SK-N-SH (cell line): ENCODE measurements at regions not wholly inside any gene's neighbourhood (a gene's known extent, or its start where the extent isn't known, plus 50 kb on each side); places are given as distances from the start of the nearest gene placed in this dataset.

Experiments
- CTCF ChIA-PET: fragments of 300-600, 350-600 bp; formaldehyde crosslinking; extraction: SDS; loops from one replicate; lab custom pipeline; 2021; lab: Yijun Ruan, JAX
- POLR2A ChIA-PET: fragments of 350-600 bp; sonication (Branson Sonifier 250); formaldehyde crosslinking; extraction: SDS; loops from one replicate; lab custom pipeline; 2020; ENCODE audit warnings: antibody characterized with exemption, inconsistent platforms; lab: Yijun Ruan, JAX
- DNase-seq: peaks from one replicate; pipeline ENCODE4 v3.0.0; 2012
- H2AFZ ChIP-seq: fragments of 200-600 bp; sonication (generic); 2 replicates; pipeline ENCODE4 v1.8.1; 2016; ENCODE audit warnings: antibody characterized with exemption, mild to moderate bottlenecking, low read depth
- H3F3A ChIP-seq: fragments of 200-600 bp; sonication (generic); replicated peaks from 2 replicates; pipeline ENCODE3; 2016; ENCODE audit warnings: antibody characterized with exemption, mild to moderate bottlenecking; ENCODE audit not compliant: insufficient read depth
- H3K27ac ChIP-seq, 2 experiments: fragments of 200-500 bp in 1 of 2; fragments of 200-600 bp in 1 of 2; sonication (Bioruptor generic) in 1 of 2; sonication (generic), shearing (Covaris generic) in 1 of 2; 2 replicates each; pipeline versions ENCODE4 v1.5.1 to v1.6.1; 2014 to 2016; ENCODE audit warnings: low read depth in 2 of 2, inconsistent platforms in 1 of 2, low read length in 1 of 2, mild to moderate bottlenecking in 1 of 2, mixed read lengths in 1 of 2
- H3K27me3 ChIP-seq: fragments of 200-600 bp; sonication (generic), shearing (Covaris generic); 2 replicates; pipeline ENCODE4 v1.6.1; 2016; ENCODE audit warnings: mixed run types; ENCODE audit not compliant: insufficient read depth
- H3K36me3 ChIP-seq, 2 experiments: fragments of 200-500 bp in 1 of 2; fragments of 200-600 bp in 1 of 2; sonication (Bioruptor generic) in 1 of 2; sonication (generic) in 1 of 2; replicated peaks in 1 of 2; 2 replicates each; pipeline versions ENCODE3 to v1.5.1; 2014 to 2016; ENCODE audit warnings: low read length in 1 of 2, mild to moderate bottlenecking in 1 of 2; ENCODE audit not compliant: insufficient read depth in 2 of 2, control insufficient read depth in 1 of 2
- H3K4me1 ChIP-seq, 2 experiments: fragments of 200-500 bp in 1 of 2; fragments of 200-600 bp in 1 of 2; sonication (Bioruptor generic) in 1 of 2; sonication (generic), shearing (Covaris generic) in 1 of 2; 2 replicates each; pipeline versions ENCODE4 v1.5.1 to v1.6.1; 2014 to 2016; ENCODE audit warnings: low read depth in 1 of 2, low read length in 1 of 2, mixed run types in 1 of 2; ENCODE audit not compliant: insufficient read depth in 2 of 2, control insufficient read depth in 1 of 2
- H3K4me2 ChIP-seq: fragments of 200-600 bp; sonication (generic), shearing (Covaris generic); 2 replicates; pipeline ENCODE4 v1.6.1; 2017; ENCODE audit warnings: mixed run types
- H3K4me3 ChIP-seq, 2 experiments: fragments of 200-500 bp in 1 of 2; fragments of 200-600 bp in 1 of 2; sonication (Bioruptor generic) in 1 of 2; sonication (generic), shearing (Covaris generic) in 1 of 2; 2 replicates each; pipeline versions ENCODE4 v1.5.1 to v1.8.1; 2014 to 2016; ENCODE audit warnings: low read depth in 2 of 2, inconsistent platforms in 1 of 2, low read length in 1 of 2, mild to moderate bottlenecking in 1 of 2, mixed read lengths in 1 of 2, moderate library complexity in 1 of 2
- H3K79me2 ChIP-seq: fragments of 200-600 bp; sonication (generic); 2 replicates; pipeline ENCODE4 v1.8.1; 2017; ENCODE audit warnings: mild to moderate bottlenecking; ENCODE audit not compliant: insufficient read depth
- H3K9ac ChIP-seq: fragments of 200-600 bp; sonication (generic); 2 replicates; pipeline ENCODE4 v1.6.1; 2017; ENCODE audit warnings: mixed run types
- H3K9me2 ChIP-seq: fragments of 200-600 bp; sonication (generic); 2 replicates; pipeline ENCODE4 v1.6.1; 2017; ENCODE audit warnings: mixed run types
- H3K9me3 ChIP-seq: fragments of 200-600 bp; sonication (generic); 2 replicates; pipeline ENCODE4 v1.6.1; 2017; ENCODE audit warnings: mixed run types, mild to moderate bottlenecking, moderate library complexity
- H4K20me1 ChIP-seq: fragments of 200-600 bp; sonication (generic); 2 replicates; pipeline ENCODE4 v1.6.1; 2017; ENCODE audit warnings: mild to moderate bottlenecking, mixed run types; ENCODE audit not compliant: insufficient read depth
- CHD2 ChIP-seq: fragments of 150-350 bp; IDR thresholded peaks from 2 replicates; pipeline ENCODE4 v1.6.1; 2018; ENCODE audit warnings: low read length; ENCODE audit not compliant: partially characterized antibody
- EP300 ChIP-seq, 2 experiments: IDR thresholded peaks; 2 replicates each; pipeline versions ENCODE4 v1.4.0 to v1.6.1; 2012; ENCODE audit warnings: borderline replicate concordance in 1 of 2, low read depth in 1 of 2, low read length in 1 of 2
- EZH2phosphoT487 ChIP-seq: fragments of 200-600 bp; sonication (generic); IDR thresholded peaks from 2 replicates; pipeline ENCODE4 v1.6.1; 2017; ENCODE audit warnings: low read depth, mixed run types, mild to moderate bottlenecking, antibody characterized with exemption, moderate library complexity, borderline replicate concordance
- FOSL2 ChIP-seq: IDR thresholded peaks from 2 replicates; pipeline ENCODE4 v1.4.0; 2012; ENCODE audit warnings: low read depth, mild to moderate bottlenecking, moderate library complexity, borderline replicate concordance
- FOXM1 ChIP-seq: IDR thresholded peaks from 2 replicates; pipeline ENCODE4 v1.4.0; 2012; ENCODE audit warnings: low read depth, mild to moderate bottlenecking
- GABPA ChIP-seq: IDR thresholded peaks from 2 replicates; pipeline ENCODE4 v1.4.0; 2012; ENCODE audit warnings: low read depth, mild to moderate bottlenecking
- GATA2 ChIP-seq: sonication (generic); formaldehyde crosslinking; IDR thresholded peaks from 2 replicates; pipeline ENCODE4 v1.5.0; 2020; ENCODE audit warnings: mild to moderate bottlenecking, missing genetic modification reagents
- MAX ChIP-seq: IDR thresholded peaks from 2 replicates; pipeline ENCODE4 v1.4.0; 2012; ENCODE audit warnings: low read depth
- MEF2A ChIP-seq: IDR thresholded peaks from 2 replicates; pipeline ENCODE4 v1.4.0; 2012; ENCODE audit warnings: low read depth, borderline replicate concordance
- NRF1 ChIP-seq: IDR thresholded peaks from 2 replicates; pipeline ENCODE4 v1.6.1; 2012; ENCODE audit warnings: low read depth, mild to moderate bottlenecking, low read length
- PBX3 ChIP-seq: IDR thresholded peaks from 2 replicates; pipeline ENCODE4; 2012
- RAD21 ChIP-seq: IDR thresholded peaks from 2 replicates; pipeline ENCODE4 v1.6.1; 2012; ENCODE audit warnings: mild to moderate bottlenecking, low read length
- RFX5 ChIP-seq: IDR thresholded peaks from 2 replicates; pipeline ENCODE4 v1.6.1; 2012; ENCODE audit warnings: mild to moderate bottlenecking, improper control_type of control experiment, low read length
- TCF12 ChIP-seq: IDR thresholded peaks from 2 replicates; pipeline ENCODE4 v1.4.0; 2012
- USF1 ChIP-seq: IDR thresholded peaks from 2 replicates; pipeline ENCODE4 v1.4.0; 2012; ENCODE audit warnings: low read depth, borderline replicate concordance
- WGBS: methylation state at CpG from one replicate; pipeline ENCODE4 v1.1.6; 2017; ENCODE audit warnings: low lambda C conversion rate; 5-methylcytosine and 5-hydroxymethylcytosine counted together
- TF ChIP-seq, protein P1 (sequence below): IDR thresholded peaks from 2 replicates; pipeline ENCODE4 v1.6.1; 2012; ENCODE audit warnings: mild to moderate bottlenecking, low read depth, low read length, moderate library complexity
- TF ChIP-seq, protein P2 (sequence below): fragments of 200-600 bp; sonication (generic); IDR thresholded peaks from 2 replicates; pipeline ENCODE4 v1.6.1; 2017; ENCODE audit warnings: antibody characterized with exemption, mild to moderate bottlenecking, moderate library complexity
- TF ChIP-seq, protein P3 (sequence below): IDR thresholded peaks from 2 replicates; pipeline ENCODE4 v1.4.0; 2012; ENCODE audit warnings: low read depth, borderline replicate concordance

DNA sequence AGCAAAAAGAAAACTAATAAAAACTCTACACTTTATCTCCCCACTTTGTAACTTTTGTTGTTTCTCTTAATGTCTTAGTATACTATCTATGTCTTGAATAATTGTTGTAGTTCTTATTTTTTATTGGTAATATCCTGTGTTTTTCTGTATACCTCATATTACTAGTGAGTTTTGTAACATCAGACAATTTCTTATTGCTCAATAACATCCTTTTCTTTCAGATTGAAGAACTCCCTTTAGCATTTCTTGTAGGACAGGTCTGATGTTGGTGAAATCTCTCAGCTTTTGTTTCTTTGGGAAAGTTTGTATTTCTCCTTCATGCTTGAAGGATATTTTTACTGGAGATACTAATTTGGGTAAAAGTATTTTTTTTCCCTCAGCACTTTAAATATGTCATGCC lies 79.8 kb upstream of the LRRC8B start:
- CTCF ChIA-PET: interaction anchor here (0.6 to 1.5 kb wide), 5 partner anchors 9 to 474 kb away, joined by 3 to 4 read pairs (median 3); no protein-coding TSS in a partner anchor
- H3K79me2 ChIP-seq: no peaks in the 10 kb centered on the region
- H3K4me3 ChIP-seq: no peak overlapping the region
- POLR2A ChIA-PET: no interaction called here
- no peak overlapping the region for H3K4me2 ChIP-seq
- no peaks in the 10 kb centered on the region for H3K9me2 ChIP-seq
- no peaks in the 10 kb centered on the region for H4K20me1 ChIP-seq
- H3K4me1 ChIP-seq: no peaks in the 10 kb centered on the region
- H3K9ac ChIP-seq: no peak overlapping the region
- DNase-seq: no peak
- no peaks in the 10 kb centered on the region for H3K9me3 ChIP-seq
- H2AFZ ChIP-seq: no peak overlapping the region
- H3F3A ChIP-seq: no peaks in the 10 kb centered on the region
- no peak for TF ChIP-seq GATA2 (CRISPR knock-in tag)
- TF ChIP-seq CHD2: no peak
- TF ChIP-seq FOSL2: no peak
- TF ChIP-seq, all 33 proteins: peak for 0
- H3K36me3 ChIP-seq: no peaks in the 10 kb centered on the region
- H3K27me3 ChIP-seq: no peaks in the 10 kb centered on the region
- no peak overlapping the region for H3K27ac ChIP-seq

- H4K20me1 ChIP-seq: no peaks in the 10 kb centered on the region
- POLR2A ChIA-PET: no interaction called here
- no peaks in the 10 kb centered on the region for H3K36me3 ChIP-seq
- TF ChIP-seq USF1 (no peak), TCF12 (no peak), GABPA (no peak), MAX (no peak), NRF1 (no peak), RAD21 (no peak), RFX5 (no peak), PBX3 (no peak), EZH2phosphoT487 (no peak), CHD2 (no peak), FOXM1 (no peak), MEF2A (no peak), EP300 (IDR thresholded peaks at IDR 0.05; ENCODE audit: borderline replicate concordance in 1 of 2, low read depth in 1 of 2, low read length in 1 of 2) (no peak)
- TF ChIP-seq, protein P1, sequence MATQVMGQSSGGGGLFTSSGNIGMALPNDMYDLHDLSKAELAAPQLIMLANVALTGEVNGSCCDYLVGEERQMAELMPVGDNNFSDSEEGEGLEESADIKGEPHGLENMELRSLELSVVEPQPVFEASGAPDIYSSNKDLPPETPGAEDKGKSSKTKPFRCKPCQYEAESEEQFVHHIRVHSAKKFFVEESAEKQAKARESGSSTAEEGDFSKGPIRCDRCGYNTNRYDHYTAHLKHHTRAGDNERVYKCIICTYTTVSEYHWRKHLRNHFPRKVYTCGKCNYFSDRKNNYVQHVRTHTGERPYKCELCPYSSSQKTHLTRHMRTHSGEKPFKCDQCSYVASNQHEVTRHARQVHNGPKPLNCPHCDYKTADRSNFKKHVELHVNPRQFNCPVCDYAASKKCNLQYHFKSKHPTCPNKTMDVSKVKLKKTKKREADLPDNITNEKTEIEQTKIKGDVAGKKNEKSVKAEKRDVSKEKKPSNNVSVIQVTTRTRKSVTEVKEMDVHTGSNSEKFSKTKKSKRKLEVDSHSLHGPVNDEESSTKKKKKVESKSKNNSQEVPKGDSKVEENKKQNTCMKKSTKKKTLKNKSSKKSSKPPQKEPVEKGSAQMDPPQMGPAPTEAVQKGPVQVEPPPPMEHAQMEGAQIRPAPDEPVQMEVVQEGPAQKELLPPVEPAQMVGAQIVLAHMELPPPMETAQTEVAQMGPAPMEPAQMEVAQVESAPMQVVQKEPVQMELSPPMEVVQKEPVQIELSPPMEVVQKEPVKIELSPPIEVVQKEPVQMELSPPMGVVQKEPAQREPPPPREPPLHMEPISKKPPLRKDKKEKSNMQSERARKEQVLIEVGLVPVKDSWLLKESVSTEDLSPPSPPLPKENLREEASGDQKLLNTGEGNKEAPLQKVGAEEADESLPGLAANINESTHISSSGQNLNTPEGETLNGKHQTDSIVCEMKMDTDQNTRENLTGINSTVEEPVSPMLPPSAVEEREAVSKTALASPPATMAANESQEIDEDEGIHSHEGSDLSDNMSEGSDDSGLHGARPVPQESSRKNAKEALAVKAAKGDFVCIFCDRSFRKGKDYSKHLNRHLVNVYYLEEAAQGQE: no peak
- TF ChIP-seq, protein P2, sequence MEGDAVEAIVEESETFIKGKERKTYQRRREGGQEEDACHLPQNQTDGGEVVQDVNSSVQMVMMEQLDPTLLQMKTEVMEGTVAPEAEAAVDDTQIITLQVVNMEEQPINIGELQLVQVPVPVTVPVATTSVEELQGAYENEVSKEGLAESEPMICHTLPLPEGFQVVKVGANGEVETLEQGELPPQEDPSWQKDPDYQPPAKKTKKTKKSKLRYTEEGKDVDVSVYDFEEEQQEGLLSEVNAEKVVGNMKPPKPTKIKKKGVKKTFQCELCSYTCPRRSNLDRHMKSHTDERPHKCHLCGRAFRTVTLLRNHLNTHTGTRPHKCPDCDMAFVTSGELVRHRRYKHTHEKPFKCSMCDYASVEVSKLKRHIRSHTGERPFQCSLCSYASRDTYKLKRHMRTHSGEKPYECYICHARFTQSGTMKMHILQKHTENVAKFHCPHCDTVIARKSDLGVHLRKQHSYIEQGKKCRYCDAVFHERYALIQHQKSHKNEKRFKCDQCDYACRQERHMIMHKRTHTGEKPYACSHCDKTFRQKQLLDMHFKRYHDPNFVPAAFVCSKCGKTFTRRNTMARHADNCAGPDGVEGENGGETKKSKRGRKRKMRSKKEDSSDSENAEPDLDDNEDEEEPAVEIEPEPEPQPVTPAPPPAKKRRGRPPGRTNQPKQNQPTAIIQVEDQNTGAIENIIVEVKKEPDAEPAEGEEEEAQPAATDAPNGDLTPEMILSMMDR: no peak
- TF ChIP-seq, protein P3, sequence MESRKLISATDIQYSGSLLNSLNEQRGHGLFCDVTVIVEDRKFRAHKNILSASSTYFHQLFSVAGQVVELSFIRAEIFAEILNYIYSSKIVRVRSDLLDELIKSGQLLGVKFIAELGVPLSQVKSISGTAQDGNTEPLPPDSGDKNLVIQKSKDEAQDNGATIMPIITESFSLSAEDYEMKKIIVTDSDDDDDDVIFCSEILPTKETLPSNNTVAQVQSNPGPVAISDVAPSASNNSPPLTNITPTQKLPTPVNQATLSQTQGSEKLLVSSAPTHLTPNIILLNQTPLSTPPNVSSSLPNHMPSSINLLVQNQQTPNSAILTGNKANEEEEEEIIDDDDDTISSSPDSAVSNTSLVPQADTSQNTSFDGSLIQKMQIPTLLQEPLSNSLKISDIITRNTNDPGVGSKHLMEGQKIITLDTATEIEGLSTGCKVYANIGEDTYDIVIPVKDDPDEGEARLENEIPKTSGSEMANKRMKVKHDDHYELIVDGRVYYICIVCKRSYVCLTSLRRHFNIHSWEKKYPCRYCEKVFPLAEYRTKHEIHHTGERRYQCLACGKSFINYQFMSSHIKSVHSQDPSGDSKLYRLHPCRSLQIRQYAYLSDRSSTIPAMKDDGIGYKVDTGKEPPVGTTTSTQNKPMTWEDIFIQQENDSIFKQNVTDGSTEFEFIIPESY: no peak
These were observed 73.6 kb upstream of the LRRC8B start for GRCh38 chr1:89451011-89451410.

More at GRCh38 chr1:89451011-89451410, 73.6 kb upstream of the LRRC8B start:
- CTCF ChIA-PET: no interaction called here
- H3K27ac ChIP-seq: no peak overlapping the region
- H3K4me2 ChIP-seq: no peak overlapping the region
- H3K4me3 ChIP-seq: no peak overlapping the region
- 27% methylated on average over 2 of the region's 2 CpGs for WGBS
- H3K4me1 ChIP-seq: peaks cover 0 to 2% of the 10 kb centered on the region in 2 experiments; a peak in 1 of 4 replicates
- no peak for DNase-seq
- H2AFZ ChIP-seq: no peak overlapping the region
- no peak overlapping the region for H3K9ac ChIP-seq
- no peaks in the 10 kb centered on the region for H3K27me3 ChIP-seq
- H3K9me3 ChIP-seq: no peaks in the 10 kb centered on the region
- no peaks in the 10 kb centered on the region for H3K79me2 ChIP-seq
- H3F3A ChIP-seq: no peaks in the 10 kb centered on the region
- H3K9me2 ChIP-seq: no peaks in the 10 kb centered on the region
